ENCODE measurements at regions not wholly inside any gene's neighbourhood (a gene's known extent, or its start where the extent isn't known, plus 50 kb on each side); places are given as distances from the start of the nearest gene placed in this dataset.
"Not testable (repeated sequence)": the region's sequence is repeated elsewhere in the genome, so short reads cannot be mapped to it uniquely, and the experiment has no call there.

- DNase-seq (ENCODE audit: low spot score) = no peak
- TF ChIP-seq, protein P1, sequence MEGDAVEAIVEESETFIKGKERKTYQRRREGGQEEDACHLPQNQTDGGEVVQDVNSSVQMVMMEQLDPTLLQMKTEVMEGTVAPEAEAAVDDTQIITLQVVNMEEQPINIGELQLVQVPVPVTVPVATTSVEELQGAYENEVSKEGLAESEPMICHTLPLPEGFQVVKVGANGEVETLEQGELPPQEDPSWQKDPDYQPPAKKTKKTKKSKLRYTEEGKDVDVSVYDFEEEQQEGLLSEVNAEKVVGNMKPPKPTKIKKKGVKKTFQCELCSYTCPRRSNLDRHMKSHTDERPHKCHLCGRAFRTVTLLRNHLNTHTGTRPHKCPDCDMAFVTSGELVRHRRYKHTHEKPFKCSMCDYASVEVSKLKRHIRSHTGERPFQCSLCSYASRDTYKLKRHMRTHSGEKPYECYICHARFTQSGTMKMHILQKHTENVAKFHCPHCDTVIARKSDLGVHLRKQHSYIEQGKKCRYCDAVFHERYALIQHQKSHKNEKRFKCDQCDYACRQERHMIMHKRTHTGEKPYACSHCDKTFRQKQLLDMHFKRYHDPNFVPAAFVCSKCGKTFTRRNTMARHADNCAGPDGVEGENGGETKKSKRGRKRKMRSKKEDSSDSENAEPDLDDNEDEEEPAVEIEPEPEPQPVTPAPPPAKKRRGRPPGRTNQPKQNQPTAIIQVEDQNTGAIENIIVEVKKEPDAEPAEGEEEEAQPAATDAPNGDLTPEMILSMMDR (IDR thresholded peaks at IDR 0.05) = no peak
- no peak overlapping the region for H3K27ac ChIP-seq
- H3K4me3 ChIP-seq = no peak overlapping the region
These were observed 427.3 kb downstream of the BTG1 start for GRCh38 chr12:91718326-91718725.

DNA sequence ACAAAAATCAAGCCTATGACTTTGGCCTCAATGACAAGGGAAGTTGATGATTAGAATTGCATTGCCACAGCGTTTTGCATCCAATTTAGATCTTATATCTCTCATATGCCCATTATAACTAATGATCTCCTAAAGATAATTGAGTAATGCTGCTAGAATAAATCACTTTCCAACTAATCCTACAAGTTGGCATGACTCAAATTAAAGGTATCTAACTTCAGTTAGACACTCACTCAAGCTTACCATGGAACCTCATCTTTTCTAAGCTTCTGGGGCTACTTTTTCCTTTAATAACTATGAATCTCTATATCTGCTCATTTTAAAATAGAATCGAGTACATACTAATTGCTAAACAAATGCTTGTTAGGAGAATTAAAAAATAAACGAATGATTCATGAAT is 427.8 kb downstream of the BTG1 start:
- Histone ChIP-seq H3K4me3 (no peak overlapping the region), H3K27ac (no peak overlapping the region)
- TF ChIP-seq, protein P1 (IDR thresholded peaks at IDR 0.05) = no peak
- no peak for DNase-seq (ENCODE audit: low spot score)

GRCh38 chr12:91711925-91712324 is 433.7 kb downstream of the BTG1 start:
- H3K27ac ChIP-seq; H3K4me3 ChIP-seq; DNase-seq (ENCODE audit: low spot score): not testable (repeated sequence)

GRCh38 chr12:91706466-91706865 is 439.2 kb downstream of the BTG1 start:
- TF ChIP-seq, protein P1 (IDR thresholded peaks at IDR 0.05) = no peak
- no peak overlapping the region for H3K4me3 ChIP-seq
- H3K27ac ChIP-seq = no peak overlapping the region
- DNase-seq (ENCODE audit: low spot score) = no peak

- TF ChIP-seq, protein P1 (IDR thresholded peaks at IDR 0.05) = no peak
- H3K27ac ChIP-seq = no peak overlapping the region
- no peak overlapping the region for H3K4me3 ChIP-seq
- no peak for DNase-seq (ENCODE audit: low spot score)
These were observed 441.2 kb downstream of the BTG1 start for GRCh38 chr12:91704446-91704845.

GRCh38 chr12:91703491-91704283 is 442.0 kb downstream of the BTG1 start:
- no peak overlapping the region for H3K27ac ChIP-seq
- H3K4me3 ChIP-seq = no peak overlapping the region
- TF ChIP-seq, protein P1 (IDR thresholded peaks at IDR 0.05) = no peak
- DNase-seq (ENCODE audit: low spot score) = no peak

GRCh38 chr12:91702843-91703425 is 442.7 kb downstream of the BTG1 start:
- no peak for DNase-seq (ENCODE audit: low spot score)
- no peak overlapping the region for H3K27ac ChIP-seq
- TF ChIP-seq, protein P1 (IDR thresholded peaks at IDR 0.05) = no peak

More at GRCh38 chr12:91702843-91703425, 442.7 kb downstream of the BTG1 start:
- no peak overlapping the region for H3K4me3 ChIP-seq
